ENCODE measurements at regions not wholly inside any gene's neighbourhood (a gene's known extent, or its start where the extent isn't known, plus 50 kb on each side); places are given as distances from the start of the nearest gene placed in this dataset.

GRCh38 chr3:176931991-176932390 is 265.3 kb downstream of the TBL1XR1 start:
- no peak for DNase-seq

- DNase-seq = no peak
Observed at GRCh38 chr3:176930942-176931341, 266.3 kb downstream of the TBL1XR1 start.

GRCh38 chr3:176928582-176928931 is 268.7 kb downstream of the TBL1XR1 start:
- DNase-seq = no peak

GRCh38 chr3:176927706-176928581 is 269.3 kb downstream of the TBL1XR1 start:
- no peak for DNase-seq

GRCh38 chr3:176927280-176927679 is 270.0 kb downstream of the TBL1XR1 start:
- DNase-seq = no peak

GRCh38 chr3:176926688-176927087 is 270.6 kb downstream of the TBL1XR1 start:
- DNase-seq = no peak

- DNase-seq = no peak
Observed at GRCh38 chr3:176926034-176926433, 271.2 kb downstream of the TBL1XR1 start.

- DNase-seq = no peak
Observed at GRCh38 chr3:176920766-176921160, 276.5 kb downstream of the TBL1XR1 start.

GRCh38 chr3:176919836-176920765 is 277.2 kb downstream of the TBL1XR1 start:
- no peak for DNase-seq

- no peak for DNase-seq
Observed at GRCh38 chr3:176916777-176917176, 280.5 kb downstream of the TBL1XR1 start.

GRCh38 chr3:176914764-176915163 is 282.5 kb downstream of the TBL1XR1 start:
- DNase-seq = no peak

GRCh38 chr3:176911579-176911978 is 285.7 kb downstream of the TBL1XR1 start:
- no peak for DNase-seq

GRCh38 chr3:176909044-176909443 is 288.2 kb downstream of the TBL1XR1 start:
- no peak for DNase-seq

GRCh38 chr3:176906046-176906905 is 291.0 kb downstream of the TBL1XR1 start:
- DNase-seq = no peak

GRCh38 chr3:176905331-176905730 is 292.0 kb downstream of the TBL1XR1 start:
- no peak for DNase-seq

- DNase-seq = no peak
Observed at GRCh38 chr3:176904506-176904905, 292.8 kb downstream of the TBL1XR1 start.

- no peak for DNase-seq
Observed at GRCh38 chr3:176896640-176897039, 300.6 kb downstream of the TBL1XR1 start.

- DNase-seq = no peak
Observed at GRCh38 chr3:176896165-176896564, 301.1 kb downstream of the TBL1XR1 start.

- DNase-seq = no peak
Observed at GRCh38 chr3:176879710-176880109, 317.6 kb downstream of the TBL1XR1 start.

- no peak for DNase-seq
Observed at GRCh38 chr3:176873261-176873660, 324.0 kb downstream of the TBL1XR1 start.

GRCh38 chr3:176872771-176873209 is 324.5 kb downstream of the TBL1XR1 start:
- DNase-seq = peak; percentile 63

GRCh38 chr3:176870451-176870850 is 326.8 kb downstream of the TBL1XR1 start:
- DNase-seq = no peak

All from activated CD4-positive, alpha-beta T cell treated with anti-CD3 and anti-CD28 coated beads, Interleukin-2, amount 50 U/mL, for 16 hours (primary cell).